HG03354 (cell line): ENCODE measurements at regions not wholly inside any gene's neighbourhood (a gene's known extent, or its start where the extent isn't known, plus 50 kb on each side); places are given as distances from the start of the nearest gene placed in this dataset.

ENCODE experiments used
- ATAC-seq: cut with Tn5 transposase; IDR thresholded peaks from one replicate; pipeline ENCODE4 v1.9.1; 2021; ENCODE audit warnings: mild to moderate bottlenecking; ENCODE audit not compliant: unreplicated experiment, poor library complexity, severe bottlenecking

DNA sequence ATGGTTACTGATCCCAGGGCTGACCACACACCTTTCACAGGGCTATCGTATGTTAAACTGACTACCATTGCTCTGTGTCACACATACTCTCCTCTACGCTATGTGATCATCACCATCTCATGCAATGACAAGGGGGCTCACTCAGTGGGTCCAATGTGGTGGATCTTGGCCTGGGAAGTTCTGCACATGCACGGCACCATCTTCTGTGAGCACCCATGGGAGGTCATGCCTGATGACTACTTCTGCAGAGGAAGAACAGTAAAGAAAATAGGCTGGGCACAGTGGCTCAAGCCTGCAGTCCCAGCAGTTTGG, 60.0 kb upstream of the FOXD3 start:
- ATAC-seq, result no peak

GRCh38 chr1:63264161-63264560, 58.2 kb upstream of the FOXD3 start:
- ATAC-seq, result no peak

GRCh38 chr1:63266857-63267256, 55.5 kb upstream of the FOXD3 start:
- ATAC-seq, result no peak

- no peak for ATAC-seq
These were observed 53.5 kb upstream of the FOXD3 start for GRCh38 chr1:63268876-63269275.

DNA sequence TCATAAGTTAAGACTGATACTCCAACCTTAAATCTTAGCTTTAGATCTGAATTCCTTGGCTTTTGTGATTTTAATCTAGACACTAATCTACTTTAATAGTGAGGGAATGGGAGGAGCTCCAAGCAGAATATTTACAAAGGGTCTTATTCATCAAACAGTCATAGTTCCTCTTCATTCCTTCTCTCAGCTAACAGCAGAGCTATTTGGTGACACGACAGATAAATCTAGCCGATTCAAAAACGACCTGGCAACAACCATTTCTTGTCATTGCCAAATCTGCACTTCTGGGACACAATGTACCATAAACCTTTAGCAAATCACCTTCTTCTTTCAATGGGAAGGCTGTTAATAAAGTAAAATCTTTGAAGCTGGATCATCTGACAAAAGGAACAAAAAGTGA, 52.8 kb upstream of the FOXD3 start:
- no peak for ATAC-seq
